ENCODE measurements at regions not wholly inside any gene's neighbourhood (a gene's known extent, or its start where the extent isn't known, plus 50 kb on each side); places are given as distances from the start of the nearest gene placed in this dataset.

GRCh38 chr5:76025790-76026189 is 57.4 kb upstream of the SV2C start:
- TF ChIP-seq CTCF (IDR thresholded peaks at IDR 0.05) (no peak), POLR2AphosphoS5 (IDR thresholded peaks at IDR 0.05) (no peak), POLR2A (IDR thresholded peaks at IDR 0.05) (no peak)
